ENCODE measurements at regions not wholly inside any gene's neighbourhood (a gene's known extent, or its start where the extent isn't known, plus 50 kb on each side); places are given as distances from the start of the nearest gene placed in this dataset.

DNA sequence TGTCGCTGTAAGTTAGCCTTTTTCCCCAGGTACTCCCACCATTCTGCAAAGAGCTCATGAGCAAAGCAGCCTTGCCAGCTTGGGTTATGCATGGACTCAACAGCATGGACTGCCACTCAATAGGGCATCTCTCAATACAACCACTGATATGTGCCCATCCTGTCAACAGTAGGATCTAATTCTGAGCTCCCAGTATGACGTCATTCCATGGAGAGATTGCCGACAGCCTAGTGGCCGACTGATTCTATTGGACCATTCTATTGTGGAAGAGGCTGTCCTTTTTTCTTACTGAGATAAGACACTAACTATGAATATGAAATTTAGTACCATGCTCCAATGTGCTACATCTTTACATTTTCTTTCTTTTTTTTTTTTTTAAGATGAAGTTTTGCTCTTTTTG is 2389.0 kb upstream of the AGA start:
- TF ChIP-seq, protein P1, sequence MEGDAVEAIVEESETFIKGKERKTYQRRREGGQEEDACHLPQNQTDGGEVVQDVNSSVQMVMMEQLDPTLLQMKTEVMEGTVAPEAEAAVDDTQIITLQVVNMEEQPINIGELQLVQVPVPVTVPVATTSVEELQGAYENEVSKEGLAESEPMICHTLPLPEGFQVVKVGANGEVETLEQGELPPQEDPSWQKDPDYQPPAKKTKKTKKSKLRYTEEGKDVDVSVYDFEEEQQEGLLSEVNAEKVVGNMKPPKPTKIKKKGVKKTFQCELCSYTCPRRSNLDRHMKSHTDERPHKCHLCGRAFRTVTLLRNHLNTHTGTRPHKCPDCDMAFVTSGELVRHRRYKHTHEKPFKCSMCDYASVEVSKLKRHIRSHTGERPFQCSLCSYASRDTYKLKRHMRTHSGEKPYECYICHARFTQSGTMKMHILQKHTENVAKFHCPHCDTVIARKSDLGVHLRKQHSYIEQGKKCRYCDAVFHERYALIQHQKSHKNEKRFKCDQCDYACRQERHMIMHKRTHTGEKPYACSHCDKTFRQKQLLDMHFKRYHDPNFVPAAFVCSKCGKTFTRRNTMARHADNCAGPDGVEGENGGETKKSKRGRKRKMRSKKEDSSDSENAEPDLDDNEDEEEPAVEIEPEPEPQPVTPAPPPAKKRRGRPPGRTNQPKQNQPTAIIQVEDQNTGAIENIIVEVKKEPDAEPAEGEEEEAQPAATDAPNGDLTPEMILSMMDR (IDR thresholded peaks at IDR 0.05; ENCODE audit: insufficient read depth, low read length), result no peak
- DNase-seq (ENCODE audit: low read depth), result no peak
- no peak overlapping the region for H3K4me3 ChIP-seq (ENCODE audit: low read depth, low read length)

DNA sequence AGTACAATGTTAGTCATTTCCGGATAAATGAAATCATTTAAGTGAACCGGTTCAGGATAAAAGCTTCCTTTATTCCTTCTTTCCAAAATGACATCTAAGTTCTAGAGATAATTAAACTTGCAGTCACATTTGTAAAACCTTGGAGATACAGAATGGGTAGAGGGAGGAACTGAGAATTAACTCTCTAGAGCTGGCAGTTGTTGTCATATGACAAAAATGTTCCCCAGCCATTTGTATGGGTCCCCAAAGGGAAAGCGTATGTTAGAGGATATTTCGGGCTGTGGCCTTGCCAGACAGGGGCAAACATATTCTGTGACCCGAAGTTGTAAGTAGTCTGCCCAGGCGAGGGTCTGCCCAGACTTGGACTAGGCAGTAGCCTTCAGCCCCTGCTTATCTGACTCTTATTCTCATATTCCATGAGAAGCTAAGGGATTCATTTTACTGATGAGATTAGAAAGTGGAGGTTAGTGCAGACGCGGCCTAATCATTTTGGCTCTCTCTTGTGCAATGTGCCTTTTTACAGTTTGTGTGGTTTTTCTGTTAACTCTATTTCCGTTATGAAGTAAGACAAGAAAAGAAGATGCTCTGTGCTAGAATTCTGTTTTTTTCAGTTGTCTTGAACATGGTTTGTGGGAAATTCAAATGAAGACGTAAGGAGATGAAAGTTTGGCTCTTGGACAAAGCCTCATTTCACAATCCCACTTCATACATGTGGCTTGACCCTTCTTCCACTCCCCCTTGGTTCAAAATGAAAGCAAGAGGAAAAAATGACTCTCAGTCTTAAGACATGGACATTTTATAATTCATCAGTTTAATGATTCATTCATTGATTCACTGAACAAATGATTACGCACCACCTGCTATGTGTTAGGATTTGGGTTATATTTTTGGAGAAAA is 2394.2 kb upstream of the AGA start:
- H3K4me3 ChIP-seq (ENCODE audit: low read depth, low read length), result no peak overlapping the region
- TF ChIP-seq, protein P1 (IDR thresholded peaks at IDR 0.05; ENCODE audit: insufficient read depth, low read length), result no peak
- no peak for DNase-seq (ENCODE audit: low read depth)

DNA sequence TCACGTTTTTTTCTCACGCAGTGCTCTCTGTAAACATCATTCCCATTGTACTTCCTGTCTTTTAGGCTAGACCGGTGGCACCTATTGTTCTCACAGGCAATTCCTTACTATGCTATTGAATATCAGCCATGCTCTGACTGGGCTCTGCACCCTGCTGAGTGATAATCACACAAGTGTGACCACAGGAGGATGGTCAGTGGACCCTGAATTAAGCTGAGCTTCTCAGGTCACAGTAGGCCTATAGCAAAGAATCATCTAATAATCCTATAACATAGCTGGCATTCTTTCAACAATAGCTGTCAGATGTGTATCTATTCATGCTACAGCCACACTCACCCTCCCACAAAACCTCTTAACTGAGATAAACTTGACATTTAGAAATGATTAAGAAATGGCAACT is 2399.8 kb upstream of the TENM3 start:
- TF ChIP-seq, protein P1 (IDR thresholded peaks at IDR 0.05; ENCODE audit: insufficient read depth, low read length), result no peak
- no peak for DNase-seq (ENCODE audit: low read depth)
- H3K4me3 ChIP-seq (ENCODE audit: low read depth, low read length), result no peak overlapping the region

DNA sequence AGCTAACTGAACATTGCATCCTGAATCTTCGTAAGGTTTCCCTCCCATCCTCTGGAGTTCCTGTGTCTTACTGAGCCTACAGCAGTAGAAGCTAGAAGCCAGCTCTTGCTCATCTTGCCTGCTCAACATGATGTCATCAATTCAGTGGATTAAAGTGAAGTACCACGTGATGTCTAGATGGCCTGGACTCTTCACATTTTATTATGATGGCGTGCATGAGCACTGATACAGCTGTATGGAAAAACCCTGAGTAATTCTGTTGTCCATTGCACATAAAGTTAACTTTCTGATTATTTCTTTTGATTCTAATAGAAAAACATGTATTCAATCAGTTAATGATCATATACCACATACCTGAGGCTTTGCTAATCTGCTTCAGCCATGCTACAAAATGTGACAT is 2387.7 kb upstream of the TENM3 start:
- no peak overlapping the region for H3K4me3 ChIP-seq (ENCODE audit: low read depth, low read length)
- TF ChIP-seq, protein P1 (IDR thresholded peaks at IDR 0.05; ENCODE audit: insufficient read depth, low read length), result no peak
- DNase-seq (ENCODE audit: low read depth), result no peak

DNA sequence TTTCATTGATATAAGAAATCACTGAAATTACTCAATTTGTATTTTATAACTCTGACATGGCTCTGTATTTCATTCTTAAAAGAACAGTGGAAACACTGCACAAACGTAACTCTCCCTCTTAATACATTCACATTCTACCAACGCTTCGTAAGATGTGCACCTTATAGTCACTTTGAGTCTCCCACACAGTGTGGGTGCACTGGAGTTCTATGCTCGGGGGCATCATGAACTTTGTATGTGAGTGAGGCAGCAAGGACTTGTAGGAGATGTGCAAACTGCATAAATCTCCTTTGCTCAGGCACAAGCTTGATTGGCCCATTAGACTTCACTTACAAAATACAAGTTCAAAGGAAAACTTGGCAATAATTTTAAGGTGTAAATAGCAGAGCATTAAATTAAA is 2385.0 kb upstream of the TENM3 start:
- TF ChIP-seq, protein P1 (IDR thresholded peaks at IDR 0.05; ENCODE audit: insufficient read depth, low read length), result no peak
- no peak for DNase-seq (ENCODE audit: low read depth)
- no peak overlapping the region for H3K4me3 ChIP-seq (ENCODE audit: low read depth, low read length)

DNA sequence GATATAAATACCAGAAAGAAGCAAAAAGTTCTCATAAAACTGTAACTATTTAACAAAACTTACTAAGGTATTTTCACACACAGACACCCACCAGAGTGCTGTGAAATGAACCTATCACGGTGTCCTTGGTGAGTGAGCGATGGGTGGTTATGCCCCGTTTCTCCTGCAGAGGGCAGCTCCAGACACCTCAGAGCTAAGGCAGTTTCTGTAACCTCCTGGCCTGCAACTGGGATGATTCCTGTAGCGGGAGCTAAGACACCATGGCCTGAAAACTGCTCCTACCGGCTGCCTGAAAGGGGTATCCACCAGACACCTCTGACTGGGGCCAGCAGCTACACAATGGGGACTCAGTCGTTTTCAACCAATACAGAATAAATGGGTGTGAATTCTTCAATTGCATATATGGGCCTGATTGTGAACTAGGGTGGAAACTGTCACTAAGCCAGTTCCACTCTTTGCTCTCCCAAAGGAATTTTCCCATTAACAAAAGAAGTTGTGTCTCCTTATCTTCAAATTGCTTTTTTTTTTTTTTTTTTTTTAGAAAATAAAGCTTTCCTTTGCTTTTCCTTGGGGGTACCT is 2375.8 kb upstream of the TENM3 start:
- no peak overlapping the region for H3K4me3 ChIP-seq (ENCODE audit: low read depth, low read length)
- TF ChIP-seq, protein P1 (IDR thresholded peaks at IDR 0.05; ENCODE audit: insufficient read depth, low read length), result no peak
- no peak for DNase-seq (ENCODE audit: low read depth)
